ENCODE measurements at regions not wholly inside any gene's neighbourhood (a gene's known extent, or its start where the extent isn't known, plus 50 kb on each side); places are given as distances from the start of the nearest gene placed in this dataset.

DNA sequence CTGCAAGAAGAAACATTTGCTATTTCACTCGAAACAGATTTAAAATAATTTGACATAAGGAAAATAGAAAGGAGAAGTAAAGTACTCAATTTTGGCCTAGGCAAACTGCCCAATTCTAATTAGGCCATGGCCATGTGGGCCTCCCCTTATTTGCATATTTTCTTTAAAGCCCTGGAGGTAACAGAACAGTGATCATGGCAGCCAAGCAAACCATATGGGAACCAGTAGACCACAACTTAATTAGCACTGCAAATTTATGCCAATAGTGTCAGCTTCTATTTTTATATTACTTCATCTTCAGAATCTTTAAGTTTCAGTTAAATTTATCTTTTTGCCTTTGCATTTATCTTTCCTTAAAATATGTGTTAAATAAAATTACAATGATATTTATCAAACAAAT lies 63.3 kb upstream of the THSD7A start:
- ATAC-seq (ENCODE audit: insufficient read depth, low FRiP score), result no peak
- TF ChIP-seq, protein P1, sequence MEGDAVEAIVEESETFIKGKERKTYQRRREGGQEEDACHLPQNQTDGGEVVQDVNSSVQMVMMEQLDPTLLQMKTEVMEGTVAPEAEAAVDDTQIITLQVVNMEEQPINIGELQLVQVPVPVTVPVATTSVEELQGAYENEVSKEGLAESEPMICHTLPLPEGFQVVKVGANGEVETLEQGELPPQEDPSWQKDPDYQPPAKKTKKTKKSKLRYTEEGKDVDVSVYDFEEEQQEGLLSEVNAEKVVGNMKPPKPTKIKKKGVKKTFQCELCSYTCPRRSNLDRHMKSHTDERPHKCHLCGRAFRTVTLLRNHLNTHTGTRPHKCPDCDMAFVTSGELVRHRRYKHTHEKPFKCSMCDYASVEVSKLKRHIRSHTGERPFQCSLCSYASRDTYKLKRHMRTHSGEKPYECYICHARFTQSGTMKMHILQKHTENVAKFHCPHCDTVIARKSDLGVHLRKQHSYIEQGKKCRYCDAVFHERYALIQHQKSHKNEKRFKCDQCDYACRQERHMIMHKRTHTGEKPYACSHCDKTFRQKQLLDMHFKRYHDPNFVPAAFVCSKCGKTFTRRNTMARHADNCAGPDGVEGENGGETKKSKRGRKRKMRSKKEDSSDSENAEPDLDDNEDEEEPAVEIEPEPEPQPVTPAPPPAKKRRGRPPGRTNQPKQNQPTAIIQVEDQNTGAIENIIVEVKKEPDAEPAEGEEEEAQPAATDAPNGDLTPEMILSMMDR (IDR thresholded peaks at IDR 0.05; ENCODE audit: control extremely low read depth, extremely low read depth), result no peak

DNA sequence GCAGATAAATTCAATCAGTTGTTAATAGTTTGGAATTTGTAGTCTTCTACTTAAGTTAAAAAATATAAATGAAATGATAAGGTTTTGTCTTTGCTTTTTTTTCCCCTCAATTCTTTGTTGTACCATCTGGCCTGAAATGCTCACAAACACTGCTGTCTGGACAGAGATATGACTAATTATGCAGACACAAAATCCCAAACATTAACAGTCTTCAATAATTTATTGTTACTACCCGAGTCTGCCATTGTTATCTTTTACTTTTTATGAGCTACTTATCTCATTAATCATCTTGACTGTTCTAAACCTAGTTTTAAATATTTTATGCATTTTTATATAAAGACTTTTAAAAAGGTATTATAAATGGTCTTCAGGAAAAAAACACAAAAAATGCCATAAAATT lies 64.7 kb upstream of the THSD7A start:
- Histone ChIP-seq H3K9me3 (ENCODE audit: control insufficient read depth in 4 of 4, insufficient read depth in 3 of 4, low read length in 3 of 4) (peaks cover 0 to 3% (median under 1%) of the 10 kb centered on the region in 4 donors), H3K4me3 (no peak overlapping the region), H3K4me1 (ENCODE audit: control insufficient read depth in 5 of 5, insufficient read depth in 5 of 5, low read length in 5 of 5) (no peaks in the 10 kb centered on the region), H3K9ac (ENCODE audit: insufficient read depth in 1 of 2, low read length in 2 of 2) (no peak overlapping the region), H3K27me3 (ENCODE audit: control insufficient read depth in 3 of 3, insufficient read depth in 3 of 3, low read length in 2 of 3) (no peaks in the 10 kb centered on the region), H3K27ac (ENCODE audit: low read depth in 1 of 2, low read length in 1 of 2) (no peak overlapping the region), H3K36me3 (ENCODE audit: control insufficient read depth in 4 of 4, insufficient read depth in 4 of 4, low read length in 4 of 4) (no peaks in the 10 kb centered on the region)
- ATAC-seq (ENCODE audit: insufficient read depth, low FRiP score) (no peak), DNase-seq (no peak)
- TF ChIP-seq, protein P1 (IDR thresholded peaks at IDR 0.05; ENCODE audit: control extremely low read depth, extremely low read depth), result no peak
- 28 to 40% methylated on average over 1 of the region's 1 CpG for WGBS, 2 donors

More for the DNA sequence above, 63.3 kb upstream of the THSD7A start:
- Histone ChIP-seq H3K36me3 (ENCODE audit: control insufficient read depth in 4 of 4, insufficient read depth in 4 of 4, low read length in 4 of 4) (no peaks in the 10 kb centered on the region), H3K9me3 (ENCODE audit: control insufficient read depth in 4 of 4, insufficient read depth in 3 of 4, low read length in 3 of 4) (peaks cover 0 to 3% (median under 1%) of the 10 kb centered on the region in 4 donors), H3K27me3 (ENCODE audit: control insufficient read depth in 3 of 3, insufficient read depth in 3 of 3, low read length in 2 of 3) (no peaks in the 10 kb centered on the region), H3K4me1 (ENCODE audit: control insufficient read depth in 5 of 5, insufficient read depth in 5 of 5, low read length in 5 of 5) (no peaks in the 10 kb centered on the region), H3K4me3 (no peak overlapping the region), H3K27ac (ENCODE audit: low read depth in 1 of 2, low read length in 1 of 2) (no peak overlapping the region), H3K9ac (ENCODE audit: insufficient read depth in 1 of 2, low read length in 2 of 2) (no peak overlapping the region)
- 92 to 95% methylated on average over 1 of the region's 1 CpG for WGBS, 2 donors
- no peak for DNase-seq

DNA sequence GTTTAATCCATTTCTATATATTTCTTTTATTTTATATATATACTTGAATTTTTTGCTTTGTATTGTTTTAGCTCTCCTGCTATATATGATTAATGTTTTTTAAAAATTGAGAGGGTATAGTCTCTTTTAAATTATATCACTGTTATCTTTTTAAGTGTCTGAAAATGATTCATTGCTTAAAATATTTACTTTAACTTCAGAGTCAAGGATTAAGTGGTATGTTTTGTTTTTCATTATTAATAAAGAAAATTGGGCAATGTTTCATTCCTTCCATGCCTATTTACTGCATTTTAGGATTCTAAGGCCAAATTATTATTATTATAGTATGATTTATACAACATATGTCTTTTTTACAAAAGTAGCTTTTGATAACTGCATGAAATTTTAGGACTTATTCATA lies 67.2 kb upstream of the THSD7A start:
- Histone ChIP-seq H3K4me1 (ENCODE audit: control insufficient read depth in 5 of 5, insufficient read depth in 5 of 5, low read length in 5 of 5) (no peaks in the 10 kb centered on the region), H3K36me3 (ENCODE audit: control insufficient read depth in 4 of 4, insufficient read depth in 4 of 4, low read length in 4 of 4) (no peaks in the 10 kb centered on the region), H3K9me3 (ENCODE audit: control insufficient read depth in 4 of 4, insufficient read depth in 3 of 4, low read length in 3 of 4) (no peaks in the 10 kb centered on the region), H3K9ac (ENCODE audit: insufficient read depth in 1 of 2, low read length in 2 of 2) (no peak overlapping the region), H3K27ac (ENCODE audit: low read depth in 1 of 2, low read length in 1 of 2) (no peak overlapping the region), H3K4me3 (no peak overlapping the region), H3K27me3 (ENCODE audit: control insufficient read depth in 3 of 3, insufficient read depth in 3 of 3, low read length in 2 of 3) (no peaks in the 10 kb centered on the region)
- TF ChIP-seq, protein P1 (IDR thresholded peaks at IDR 0.05; ENCODE audit: control extremely low read depth, extremely low read depth), result no peak
- DNase-seq, result no peak
- ATAC-seq (ENCODE audit: insufficient read depth, low FRiP score), result no peak

DNA sequence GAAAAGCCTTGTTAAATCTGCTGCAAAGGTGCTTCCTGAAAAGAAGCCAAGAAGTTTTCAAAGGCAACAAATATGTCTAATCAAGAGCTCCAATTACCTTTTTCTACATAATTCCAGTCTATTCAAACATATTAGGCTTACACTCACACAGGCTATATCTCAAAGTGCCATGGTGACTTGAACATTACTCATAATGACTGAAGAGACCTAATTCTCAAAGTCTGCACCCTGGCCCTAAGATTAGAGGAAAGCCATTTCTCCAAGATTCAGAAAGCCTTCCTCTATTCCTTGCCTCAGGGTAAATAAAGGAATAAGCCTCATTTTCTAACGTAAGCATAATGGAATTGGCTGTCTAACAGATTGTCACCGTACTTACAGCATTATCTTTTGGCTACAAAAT lies 78.3 kb upstream of the THSD7A start:
- no peak overlapping the region for H3K9ac ChIP-seq (ENCODE audit: insufficient read depth in 1 of 2, low read length in 2 of 2)
- H3K4me1 ChIP-seq (ENCODE audit: control insufficient read depth in 5 of 5, insufficient read depth in 5 of 5, low read length in 5 of 5), result no peaks in the 10 kb centered on the region
- no peaks in the 10 kb centered on the region for H3K9me3 ChIP-seq (ENCODE audit: control insufficient read depth in 4 of 4, insufficient read depth in 3 of 4, low read length in 3 of 4)
- TF ChIP-seq, protein P1 (IDR thresholded peaks at IDR 0.05; ENCODE audit: control extremely low read depth, extremely low read depth), result no peak
- H3K4me3 ChIP-seq, result no peak overlapping the region
- H3K36me3 ChIP-seq (ENCODE audit: control insufficient read depth in 4 of 4, insufficient read depth in 4 of 4, low read length in 4 of 4), result no peaks in the 10 kb centered on the region
- H3K27me3 ChIP-seq (ENCODE audit: control insufficient read depth in 3 of 3, insufficient read depth in 3 of 3, low read length in 2 of 3), result no peaks in the 10 kb centered on the region
- no peak overlapping the region for H3K27ac ChIP-seq (ENCODE audit: low read depth in 1 of 2, low read length in 1 of 2)
- DNase-seq (no peak), ATAC-seq (ENCODE audit: insufficient read depth, low FRiP score) (no peak)
- 82 to 85% methylated on average over 2 of the region's 2 CpGs for WGBS, 2 donors

Measured in lung (tissue), 11 donors.